ENCODE measurements at regions not wholly inside any gene's neighbourhood (a gene's known extent, or its start where the extent isn't known, plus 50 kb on each side); places are given as distances from the start of the nearest gene placed in this dataset.
"Not testable (repeated sequence)": the region's sequence is repeated elsewhere in the genome, so short reads cannot be mapped to it uniquely, and the experiment has no call there.

DNA sequence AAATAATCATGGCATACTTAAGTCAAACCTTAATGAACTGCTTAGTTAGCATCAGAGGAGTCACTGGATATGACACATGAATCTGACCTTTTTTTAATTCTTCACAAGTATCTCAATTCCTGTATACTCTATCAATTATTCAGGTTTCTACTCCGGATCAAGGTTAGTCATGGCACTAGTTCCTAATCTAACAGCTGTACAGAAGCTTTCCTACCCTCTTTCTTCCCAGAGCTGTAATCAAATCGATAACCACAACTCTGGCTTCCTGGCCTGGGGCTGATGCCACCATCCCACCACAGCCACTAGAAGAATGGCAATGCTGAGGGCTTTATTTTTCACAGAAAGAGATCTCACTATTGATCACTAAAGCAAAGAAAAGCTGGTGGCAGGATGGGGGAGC, 718.5 kb downstream of the SMARCA1 start:
- H3K27me3 ChIP-seq: no peaks in the 10 kb centered on the region
- H3K4me3 ChIP-seq: no peak overlapping the region
- peak overlapping the region in 1 of 5 donors; percentile 16 for H3K27ac ChIP-seq
- no peaks in the 10 kb centered on the region for H3K9me3 ChIP-seq
- intact Hi-C loops (cut with DNase I; ENCODE audit: low total_unique reads): no loop called here
- 40 to 84% (median 47%) methylated on average over 2 of the region's 2 CpGs for WGBS, 5 donors
- DNase-seq: no peak
- H3K4me1 ChIP-seq: no peaks in the 10 kb centered on the region
- TF ChIP-seq EP300 (IDR thresholded peaks at IDR 0.05) (no peak), POLR2AphosphoS5 (IDR thresholded peaks at IDR 0.05) (no peak), POLR2A (IDR thresholded peaks at IDR 0.05) (no peak)
- TF ChIP-seq, protein P1, sequence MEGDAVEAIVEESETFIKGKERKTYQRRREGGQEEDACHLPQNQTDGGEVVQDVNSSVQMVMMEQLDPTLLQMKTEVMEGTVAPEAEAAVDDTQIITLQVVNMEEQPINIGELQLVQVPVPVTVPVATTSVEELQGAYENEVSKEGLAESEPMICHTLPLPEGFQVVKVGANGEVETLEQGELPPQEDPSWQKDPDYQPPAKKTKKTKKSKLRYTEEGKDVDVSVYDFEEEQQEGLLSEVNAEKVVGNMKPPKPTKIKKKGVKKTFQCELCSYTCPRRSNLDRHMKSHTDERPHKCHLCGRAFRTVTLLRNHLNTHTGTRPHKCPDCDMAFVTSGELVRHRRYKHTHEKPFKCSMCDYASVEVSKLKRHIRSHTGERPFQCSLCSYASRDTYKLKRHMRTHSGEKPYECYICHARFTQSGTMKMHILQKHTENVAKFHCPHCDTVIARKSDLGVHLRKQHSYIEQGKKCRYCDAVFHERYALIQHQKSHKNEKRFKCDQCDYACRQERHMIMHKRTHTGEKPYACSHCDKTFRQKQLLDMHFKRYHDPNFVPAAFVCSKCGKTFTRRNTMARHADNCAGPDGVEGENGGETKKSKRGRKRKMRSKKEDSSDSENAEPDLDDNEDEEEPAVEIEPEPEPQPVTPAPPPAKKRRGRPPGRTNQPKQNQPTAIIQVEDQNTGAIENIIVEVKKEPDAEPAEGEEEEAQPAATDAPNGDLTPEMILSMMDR (IDR thresholded peaks at IDR 0.05): no peak
- H3K36me3 ChIP-seq: no peaks in the 10 kb centered on the region

DNA sequence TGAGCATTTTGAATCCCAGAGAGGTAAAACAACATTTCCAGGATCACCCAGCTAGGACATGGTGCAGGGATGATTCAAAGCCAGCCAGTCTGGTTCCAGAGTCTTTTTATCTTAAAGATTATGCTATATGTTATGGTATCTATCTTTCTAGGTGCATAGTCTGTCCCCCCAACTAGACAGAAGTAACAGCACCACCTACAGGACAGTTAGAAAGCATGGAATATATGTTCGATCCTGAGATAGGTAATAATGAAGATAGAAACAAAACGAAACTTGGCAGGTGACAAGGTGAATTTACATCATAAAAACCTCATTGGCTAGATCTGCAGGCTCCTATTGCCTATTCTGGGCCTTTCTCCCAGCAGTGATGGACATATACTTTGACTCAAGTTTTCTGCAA, 723.2 kb downstream of the SMARCA1 start:
- Histone ChIP-seq H3K4me3 (no peak overlapping the region), H3K27ac (no peak overlapping the region), H3K27me3 (no peaks in the 10 kb centered on the region), H3K36me3 (no peaks in the 10 kb centered on the region), H3K9me3 (peaks cover 0 to 8% (median 0%) of the 10 kb centered on the region in 4 donors), H3K4me1 (no peaks in the 10 kb centered on the region)
- no peak for DNase-seq
- TF ChIP-seq, protein P1 (IDR thresholded peaks at IDR 0.05): no peak
- TF ChIP-seq POLR2A (IDR thresholded peaks at IDR 0.05) (no peak), EP300 (IDR thresholded peaks at IDR 0.05) (no peak), POLR2AphosphoS5 (IDR thresholded peaks at IDR 0.05) (no peak)
- intact Hi-C loops (cut with DNase I; ENCODE audit: low total_unique reads): no loop called here
- WGBS, 5 donors: 17 to 48% (median 36%) methylated on average over 2 of the region's 2 CpGs

DNA sequence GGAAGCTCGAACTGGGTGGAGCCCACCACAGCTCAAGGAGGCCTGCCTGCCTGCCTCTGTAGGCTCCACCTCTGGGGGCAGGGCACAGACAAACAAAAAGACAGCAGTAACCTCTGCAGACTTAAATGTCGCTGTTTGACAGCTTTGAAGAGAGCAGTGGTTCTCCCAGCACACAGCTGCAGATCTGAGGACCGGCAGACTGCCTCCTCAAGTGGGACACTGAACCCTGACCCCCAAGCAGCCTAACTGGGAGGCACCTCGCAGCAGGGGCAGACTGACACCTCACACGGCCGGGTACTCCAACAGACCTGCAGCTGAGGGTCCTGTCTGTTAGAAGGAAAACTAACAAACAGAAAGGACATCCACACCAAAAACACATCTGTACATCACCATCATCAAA, 730.9 kb upstream of the ACTRT1 start:
- H3K27ac ChIP-seq; H3K9me3 ChIP-seq; H3K36me3 ChIP-seq; DNase-seq; H3K4me1 ChIP-seq; intact Hi-C loops (cut with DNase I; ENCODE audit: low total_unique reads); H3K4me3 ChIP-seq; H3K27me3 ChIP-seq: not testable (repeated sequence)
- WGBS, 5 donors: 23 to 80% (median 36%) methylated on average over 2 to 5 of the region's 6 CpGs

DNA sequence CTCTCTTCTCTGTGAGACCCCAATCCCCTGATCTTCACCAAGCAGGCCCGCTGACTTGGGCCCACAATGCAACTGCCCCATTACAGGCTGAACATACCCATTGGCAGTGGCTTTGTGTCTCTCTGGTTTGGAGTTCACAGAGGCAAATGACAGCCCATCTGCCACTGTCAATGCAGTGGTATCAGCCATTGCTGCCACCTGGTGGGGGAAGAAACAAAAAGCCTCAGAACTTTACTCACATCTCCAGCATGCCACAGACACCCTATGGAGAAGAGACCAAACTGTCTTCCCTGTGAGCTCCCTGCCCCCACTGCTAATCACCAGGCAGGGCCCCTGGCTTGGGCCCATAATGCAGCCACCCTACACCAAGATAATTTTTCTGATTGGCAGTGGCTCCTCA, 729.3 kb upstream of the ACTRT1 start:
- Histone ChIP-seq H3K4me1 (no peaks in the 10 kb centered on the region), H3K9me3 (no peaks in the 10 kb centered on the region), H3K27me3 (no peaks in the 10 kb centered on the region), H3K36me3 (no peaks in the 10 kb centered on the region), H3K27ac (no peak overlapping the region), H3K4me3 (no peak overlapping the region)
- 43 to 80% (median 65%) methylated on average over 1 of the region's 1 CpG for WGBS, 5 donors
- DNase-seq: peak; percentile 40 to 55
- no peak for TF ChIP-seq POLR2AphosphoS5 (IDR thresholded peaks at IDR 0.05)
- TF ChIP-seq, protein P1 (IDR thresholded peaks at IDR 0.05): peak in 2 of 7 experiments; percentile 18 to 23
- intact Hi-C loops (cut with DNase I; ENCODE audit: low total_unique reads): no loop called here

DNA sequence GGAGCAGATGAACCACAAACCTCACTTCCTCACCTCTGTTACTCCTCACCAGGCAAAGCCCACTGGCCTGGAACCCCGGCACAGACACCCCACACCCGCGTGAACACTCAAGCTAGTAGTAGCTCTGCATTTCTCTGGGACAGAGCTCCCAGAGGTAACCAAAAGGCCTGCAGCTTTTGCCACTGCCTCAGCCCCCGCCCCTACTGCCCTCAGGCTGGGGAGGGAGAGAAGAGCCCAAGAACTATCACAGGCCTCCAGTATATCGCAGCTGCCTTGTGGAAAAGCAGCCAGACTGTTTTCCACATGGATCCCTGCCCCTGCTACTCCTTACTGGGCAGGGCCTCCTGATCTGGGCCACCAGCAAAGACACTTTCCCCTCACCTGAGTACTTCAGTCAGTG, 728.7 kb upstream of the ACTRT1 start:
- no peak overlapping the region for H3K4me3 ChIP-seq
- no peaks in the 10 kb centered on the region for H3K4me1 ChIP-seq
- no peaks in the 10 kb centered on the region for H3K27me3 ChIP-seq
- no peak overlapping the region for H3K27ac ChIP-seq
- H3K9me3 ChIP-seq: no peaks in the 10 kb centered on the region
- 72 to 85% (median 84%) methylated on average over 5 of the region's 5 CpGs for WGBS, 5 donors
- no peaks in the 10 kb centered on the region for H3K36me3 ChIP-seq
- no peak for DNase-seq
- intact Hi-C loops (cut with DNase I; ENCODE audit: low total_unique reads): no loop called here
- no peak for TF ChIP-seq EP300 (IDR thresholded peaks at IDR 0.05)
- TF ChIP-seq, protein P1 (IDR thresholded peaks at IDR 0.05): no peak
- TF ChIP-seq POLR2A (IDR thresholded peaks at IDR 0.05): no peak
- no peak for TF ChIP-seq POLR2AphosphoS5 (IDR thresholded peaks at IDR 0.05)

All from stomach (tissue), 8 donors.